ENCODE measurements at regions not wholly inside any gene's neighbourhood (a gene's known extent, or its start where the extent isn't known, plus 50 kb on each side); places are given as distances from the start of the nearest gene placed in this dataset.

DNA sequence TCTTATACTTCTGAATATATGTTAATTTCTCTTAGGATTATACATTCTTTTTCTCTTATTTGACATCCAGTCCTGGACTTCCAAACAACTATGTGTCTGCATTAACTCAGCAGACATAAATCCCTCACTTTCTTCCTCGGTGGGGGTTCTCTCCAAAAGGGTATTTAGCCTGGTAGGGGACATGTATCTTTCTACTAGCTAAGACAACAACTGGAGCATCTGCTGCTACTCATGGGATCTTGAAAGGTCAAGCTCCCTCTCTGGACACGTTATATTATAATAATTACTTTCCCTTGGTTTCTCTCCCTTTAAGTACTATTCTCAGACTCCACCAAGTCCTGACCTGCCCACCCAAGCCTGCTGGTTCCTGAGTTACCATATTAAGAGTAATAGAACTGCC is 983.7 kb upstream of the FLRT2 start:
- Histone ChIP-seq H4K20me1 (ENCODE audit: insufficient read depth, poor library complexity, severe bottlenecking) (no peaks in the 10 kb centered on the region), H2AFZ (no peak overlapping the region), H3K9me3 (ENCODE audit: low read depth) (no peaks in the 10 kb centered on the region), H3K27ac (no peak overlapping the region), H3K9me2 (replicated peaks; ENCODE audit: insufficient read depth) (no peaks in the 10 kb centered on the region), H3K79me2 (no peaks in the 10 kb centered on the region), H3K36me3 (replicated peaks; ENCODE audit: insufficient read depth, low read depth) (no peaks in the 10 kb centered on the region), H3K4me2 (no peak overlapping the region), H3K4me3 (no peak overlapping the region), H3K4me1 (ENCODE audit: insufficient read depth) (no peaks in the 10 kb centered on the region), H3K27me3 (no peaks in the 10 kb centered on the region)
- no peak for TF ChIP-seq EZH2 (IDR thresholded peaks at IDR 0.05; ENCODE audit: borderline replicate concordance)
- TF ChIP-seq, protein P1, sequence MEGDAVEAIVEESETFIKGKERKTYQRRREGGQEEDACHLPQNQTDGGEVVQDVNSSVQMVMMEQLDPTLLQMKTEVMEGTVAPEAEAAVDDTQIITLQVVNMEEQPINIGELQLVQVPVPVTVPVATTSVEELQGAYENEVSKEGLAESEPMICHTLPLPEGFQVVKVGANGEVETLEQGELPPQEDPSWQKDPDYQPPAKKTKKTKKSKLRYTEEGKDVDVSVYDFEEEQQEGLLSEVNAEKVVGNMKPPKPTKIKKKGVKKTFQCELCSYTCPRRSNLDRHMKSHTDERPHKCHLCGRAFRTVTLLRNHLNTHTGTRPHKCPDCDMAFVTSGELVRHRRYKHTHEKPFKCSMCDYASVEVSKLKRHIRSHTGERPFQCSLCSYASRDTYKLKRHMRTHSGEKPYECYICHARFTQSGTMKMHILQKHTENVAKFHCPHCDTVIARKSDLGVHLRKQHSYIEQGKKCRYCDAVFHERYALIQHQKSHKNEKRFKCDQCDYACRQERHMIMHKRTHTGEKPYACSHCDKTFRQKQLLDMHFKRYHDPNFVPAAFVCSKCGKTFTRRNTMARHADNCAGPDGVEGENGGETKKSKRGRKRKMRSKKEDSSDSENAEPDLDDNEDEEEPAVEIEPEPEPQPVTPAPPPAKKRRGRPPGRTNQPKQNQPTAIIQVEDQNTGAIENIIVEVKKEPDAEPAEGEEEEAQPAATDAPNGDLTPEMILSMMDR (IDR thresholded peaks at IDR 0.05; ENCODE audit: poor library complexity): no peak
- WGBS (ENCODE audit: low lambda C conversion rate, missing lambda C conversion rate): 77% methylated on average over 2 of the region's 2 CpGs
- no peak for DNase-seq (ENCODE audit: low spot score)

DNA sequence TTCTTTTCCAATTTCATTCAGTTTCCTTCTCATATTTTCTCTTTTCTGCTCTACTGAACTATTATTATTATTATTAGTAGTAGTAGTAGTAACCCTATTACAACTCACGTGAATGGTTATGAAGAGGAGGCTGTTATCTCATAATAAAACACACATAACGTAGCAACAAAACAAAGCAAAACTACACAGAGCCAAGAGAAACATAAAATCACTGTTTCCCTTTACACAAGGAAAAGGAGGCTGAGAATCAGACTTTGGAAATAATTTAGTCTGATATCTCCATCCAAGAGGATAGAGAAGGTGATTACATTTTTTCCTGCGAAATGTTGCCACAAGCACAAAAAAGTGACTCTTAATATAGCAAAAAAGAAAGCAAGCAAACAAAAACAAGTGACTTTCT is 975.8 kb upstream of the FLRT2 start:
- H3K4me2 ChIP-seq: no peak overlapping the region
- H2AFZ ChIP-seq: no peak overlapping the region
- TF ChIP-seq, protein P1 (IDR thresholded peaks at IDR 0.05; ENCODE audit: poor library complexity): no peak
- no peak for TF ChIP-seq EZH2phosphoT487 (IDR thresholded peaks at IDR 0.05; ENCODE audit: low read depth, severe bottlenecking, unreplicated experiment)
- TF ChIP-seq EZH2 (IDR thresholded peaks at IDR 0.05; ENCODE audit: borderline replicate concordance): no peak
- no peak for DNase-seq (ENCODE audit: low spot score)
- H3K9me3 ChIP-seq (ENCODE audit: low read depth): no peaks in the 10 kb centered on the region
- H3K4me3 ChIP-seq: no peak overlapping the region
- WGBS (ENCODE audit: low lambda C conversion rate, missing lambda C conversion rate): 89% methylated on average over 3 of the region's 3 CpGs
- H3K4me1 ChIP-seq (ENCODE audit: insufficient read depth): no peaks in the 10 kb centered on the region
- no peaks in the 10 kb centered on the region for H3K9me2 ChIP-seq (replicated peaks; ENCODE audit: insufficient read depth)
- no peaks in the 10 kb centered on the region for H3K36me3 ChIP-seq (replicated peaks; ENCODE audit: insufficient read depth, low read depth)
- no peaks in the 10 kb centered on the region for H4K20me1 ChIP-seq (ENCODE audit: insufficient read depth, poor library complexity, severe bottlenecking)
- no peaks in the 10 kb centered on the region for H3K79me2 ChIP-seq
- no peaks in the 10 kb centered on the region for H3K27me3 ChIP-seq
- H3K27ac ChIP-seq: no peak overlapping the region

DNA sequence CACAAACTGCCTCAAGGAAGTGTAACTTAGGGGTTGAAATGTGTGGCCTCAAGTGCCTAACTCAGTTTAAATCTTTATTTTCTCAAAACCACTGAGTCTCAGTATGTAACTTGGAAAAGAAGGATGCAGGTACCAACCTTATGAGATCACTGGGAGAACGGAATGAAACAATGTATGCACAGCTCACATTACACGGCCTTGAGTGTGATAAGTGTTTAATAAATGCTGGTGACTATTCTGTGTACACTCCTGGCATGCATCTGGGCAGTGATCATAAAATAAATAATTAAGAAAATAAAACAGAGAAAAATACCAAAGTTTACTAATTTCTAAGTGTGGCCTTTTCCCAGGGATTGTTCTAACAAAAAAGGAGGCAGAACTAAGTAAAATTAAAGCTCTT is 974.5 kb upstream of the FLRT2 start:
- TF ChIP-seq, protein P1 (IDR thresholded peaks at IDR 0.05; ENCODE audit: poor library complexity): no peak
- no peak for TF ChIP-seq EZH2 (IDR thresholded peaks at IDR 0.05; ENCODE audit: borderline replicate concordance)
- no peak for TF ChIP-seq EZH2phosphoT487 (IDR thresholded peaks at IDR 0.05; ENCODE audit: low read depth, severe bottlenecking, unreplicated experiment)
- WGBS (ENCODE audit: low lambda C conversion rate, missing lambda C conversion rate): 68% methylated on average over 2 of the region's 2 CpGs
- H3K4me3 ChIP-seq: no peak overlapping the region
- H3K9me3 ChIP-seq (ENCODE audit: low read depth): no peaks in the 10 kb centered on the region
- no peaks in the 10 kb centered on the region for H3K27me3 ChIP-seq
- H4K20me1 ChIP-seq (ENCODE audit: insufficient read depth, poor library complexity, severe bottlenecking): no peaks in the 10 kb centered on the region
- DNase-seq (ENCODE audit: low spot score): no peak
- no peaks in the 10 kb centered on the region for H3K79me2 ChIP-seq
- no peak overlapping the region for H3K27ac ChIP-seq
- H2AFZ ChIP-seq: no peak overlapping the region
- no peaks in the 10 kb centered on the region for H3K9me2 ChIP-seq (replicated peaks; ENCODE audit: insufficient read depth)
- no peak overlapping the region for H3K4me2 ChIP-seq
- no peaks in the 10 kb centered on the region for H3K4me1 ChIP-seq (ENCODE audit: insufficient read depth)
- no peaks in the 10 kb centered on the region for H3K36me3 ChIP-seq (replicated peaks; ENCODE audit: insufficient read depth, low read depth)

DNA sequence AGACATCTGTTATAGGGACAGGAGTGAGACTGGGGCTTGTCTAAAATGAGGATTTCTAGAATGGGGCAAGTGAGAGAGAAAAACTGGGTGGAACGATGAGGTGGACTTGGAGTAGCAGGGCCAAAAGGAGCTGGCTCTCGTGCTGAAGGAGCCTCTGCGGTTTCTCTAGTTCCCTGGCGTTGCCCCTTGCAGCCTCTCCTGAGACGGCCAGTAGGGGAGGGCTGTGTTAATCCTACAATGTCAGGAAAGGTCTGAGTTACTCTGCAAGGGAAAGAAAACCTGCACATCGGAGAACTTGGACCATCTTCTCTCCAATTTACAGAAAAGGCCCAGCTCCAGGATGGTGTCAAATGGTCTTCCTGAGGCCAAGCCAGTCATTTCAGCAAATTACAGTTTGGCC is 963.8 kb upstream of the FLRT2 start:
- 89% methylated on average over 6 of the region's 6 CpGs for WGBS (ENCODE audit: low lambda C conversion rate, missing lambda C conversion rate)

More for the DNA sequence above, 963.8 kb upstream of the FLRT2 start:
- H3K79me2 ChIP-seq: no peaks in the 10 kb centered on the region
- H3K4me1 ChIP-seq (ENCODE audit: insufficient read depth): no peaks in the 10 kb centered on the region
- no peak overlapping the region for H2AFZ ChIP-seq
- no peaks in the 10 kb centered on the region for H4K20me1 ChIP-seq (ENCODE audit: insufficient read depth, poor library complexity, severe bottlenecking)
- no peak overlapping the region for H3K4me2 ChIP-seq
- TF ChIP-seq, protein P1 (IDR thresholded peaks at IDR 0.05; ENCODE audit: poor library complexity): no peak
- TF ChIP-seq EZH2phosphoT487 (IDR thresholded peaks at IDR 0.05; ENCODE audit: low read depth, severe bottlenecking, unreplicated experiment): no peak
- TF ChIP-seq EZH2 (IDR thresholded peaks at IDR 0.05; ENCODE audit: borderline replicate concordance): no peak
- H3K9me2 ChIP-seq (replicated peaks; ENCODE audit: insufficient read depth): no peaks in the 10 kb centered on the region
- H3K36me3 ChIP-seq (replicated peaks; ENCODE audit: insufficient read depth, low read depth): no peaks in the 10 kb centered on the region
- no peak for DNase-seq (ENCODE audit: low spot score)
- H3K4me3 ChIP-seq: no peak overlapping the region
- no peaks in the 10 kb centered on the region for H3K9me3 ChIP-seq (ENCODE audit: low read depth)
- no peak overlapping the region for H3K27ac ChIP-seq
- H3K27me3 ChIP-seq: no peaks in the 10 kb centered on the region
